ENCODE measurements at regions not wholly inside any gene's neighbourhood (a gene's known extent, or its start where the extent isn't known, plus 50 kb on each side); places are given as distances from the start of the nearest gene placed in this dataset.

- TF ChIP-seq POLR2A (IDR thresholded peaks at IDR 0.05) (no peak), CTCF (IDR thresholded peaks at IDR 0.05) (no peak), POLR2AphosphoS5 (IDR thresholded peaks at IDR 0.05) (no peak), EP300 (IDR thresholded peaks at IDR 0.05) (no peak)
Measured at GRCh38 chr4:63017300-63017699, 1392.0 kb downstream of the TECRL start.
